Activated CD4-positive, alpha-beta T cell treated with anti-CD3 and anti-CD28 coated beads, Interleukin-2, amount 10 ng/mL, durations not matched to agents 24 days and 14 days (primary cell): ENCODE measurements at regions not wholly inside any gene's neighbourhood (a gene's known extent, or its start where the extent isn't known, plus 50 kb on each side); places are given as distances from the start of the nearest gene placed in this dataset.

ENCODE experiments used
- DNase-seq: peaks from one replicate; pipeline ENCODE4 v3.0.0; 2022
- H3K27ac Mint-ChIP-seq: one replicate; pipeline ENCODE4 v1.8.0; 2022; ENCODE audit warnings: mild to moderate bottlenecking, mixed read lengths
- H3K27me3 Mint-ChIP-seq: one replicate; pipeline ENCODE4 v1.8.0; 2022; ENCODE audit warnings: mixed read lengths
- H3K36me3 Mint-ChIP-seq: one replicate; pipeline ENCODE4 v1.8.0; 2022; ENCODE audit warnings: low read depth, mild to moderate bottlenecking, mixed read lengths
- H3K4me1 Mint-ChIP-seq: one replicate; pipeline ENCODE4 v1.8.0; 2021; ENCODE audit warnings: mixed read lengths
- H3K4me3 Mint-ChIP-seq: one replicate; pipeline ENCODE4 v1.8.0; 2022; ENCODE audit warnings: mild to moderate bottlenecking, moderate library complexity, mixed read lengths
- H3K9me3 Mint-ChIP-seq: one replicate; pipeline ENCODE4 v1.8.0; 2021; ENCODE audit warnings: mixed read lengths
- intact Hi-C: fragments of 100-400 bp; cut with micrococcal nuclease; formaldehyde crosslinking; loops from one replicate; pipeline ENCODE4 v1.15.1; 2023

DNA sequence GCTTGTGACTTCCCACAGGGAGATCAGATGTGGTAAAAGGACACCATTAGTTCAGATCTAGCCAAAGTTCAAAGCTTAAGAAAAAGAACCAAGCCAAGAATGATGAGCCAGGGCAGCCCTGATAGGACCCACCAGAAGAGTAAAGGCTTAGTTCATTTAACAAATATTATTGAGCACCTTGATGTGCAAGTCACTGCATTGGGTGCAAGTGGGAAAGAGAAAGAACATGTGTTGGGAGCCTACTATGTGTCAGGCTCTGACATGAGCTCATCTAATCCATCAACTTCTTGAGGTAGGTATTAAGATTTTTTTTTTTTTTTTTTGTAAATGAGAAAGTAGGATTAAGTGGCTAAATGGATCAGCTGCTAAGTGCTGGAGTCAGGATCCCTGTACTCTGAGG, 53.4 kb upstream of the PIAS1 start:
- intact Hi-C loops: no loop called here
- H3K4me1 Mint-ChIP-seq: no peaks in the 10 kb centered on the region
- peaks cover 3% of the 10 kb centered on the region for H3K27me3 Mint-ChIP-seq
- no peak overlapping the region for H3K4me3 Mint-ChIP-seq
- H3K9me3 Mint-ChIP-seq: no peaks in the 10 kb centered on the region
- no peaks in the 10 kb centered on the region for H3K36me3 Mint-ChIP-seq
- no peak for DNase-seq
- H3K27ac Mint-ChIP-seq: no peak overlapping the region

DNA sequence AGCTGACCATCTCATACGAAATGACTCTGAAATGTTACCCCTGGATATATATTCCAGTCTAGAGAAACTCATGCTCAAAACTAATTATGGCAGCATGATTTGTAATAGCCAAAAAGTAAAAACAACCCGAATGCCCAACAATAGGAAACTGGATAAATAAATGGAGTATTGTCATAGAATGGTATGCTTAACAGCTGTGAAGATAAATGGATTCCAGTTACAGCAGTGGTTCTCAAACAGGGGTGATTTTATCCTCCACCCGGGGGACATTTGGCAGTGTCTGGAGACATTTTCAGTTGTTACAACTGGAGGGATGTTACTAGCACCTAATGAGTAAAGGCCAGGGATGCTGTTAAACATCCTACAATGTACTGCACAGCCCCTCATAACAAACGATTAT, 52.3 kb upstream of the PIAS1 start:
- Mint-ChIP-seq H3K4me1 (no peaks in the 10 kb centered on the region), H3K27me3 (peaks cover 3% of the 10 kb centered on the region), H3K27ac (no peak overlapping the region), H3K36me3 (no peaks in the 10 kb centered on the region), H3K4me3 (no peak overlapping the region), H3K9me3 (no peaks in the 10 kb centered on the region)
- intact Hi-C loops: no loop called here
- DNase-seq: no peak

DNA sequence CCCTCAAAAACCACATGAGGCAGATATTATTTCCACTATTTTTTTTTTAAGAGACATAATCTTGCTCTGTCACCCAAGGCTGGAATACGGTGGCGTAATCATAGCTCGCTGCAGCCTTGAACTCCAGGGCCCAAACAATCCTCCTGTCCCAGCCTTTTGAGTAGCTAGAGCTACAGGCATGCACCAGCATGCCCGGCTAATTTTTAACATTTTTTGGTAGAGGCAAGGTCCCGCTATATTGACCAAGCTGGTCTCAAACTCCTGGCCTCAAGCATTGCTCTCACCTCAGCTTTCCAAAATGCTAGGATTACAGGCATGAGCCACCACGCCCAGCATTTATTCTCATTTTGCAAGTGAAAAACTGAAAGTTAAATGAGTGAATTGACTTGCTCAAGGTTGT, 50.8 kb upstream of the PIAS1 start:
- Mint-ChIP-seq H3K36me3 (no peaks in the 10 kb centered on the region), H3K9me3 (peaks cover 10% of the 10 kb centered on the region), H3K27ac (no peak overlapping the region), H3K4me3 (no peak overlapping the region), H3K4me1 (no peaks in the 10 kb centered on the region), H3K27me3 (peaks cover 10% of the 10 kb centered on the region)
- intact Hi-C loops: no loop called here
- no peak for DNase-seq
